GM18519 (cell line): ENCODE measurements at regions not wholly inside any gene's neighbourhood (a gene's known extent, or its start where the extent isn't known, plus 50 kb on each side); places are given as distances from the start of the nearest gene placed in this dataset.

ENCODE experiments used
- ATAC-seq: cut with Tn5 transposase; IDR thresholded peaks from one replicate; pipeline ENCODE4 v1.9.1; 2021; ENCODE audit warnings: mild to moderate bottlenecking, moderate library complexity; ENCODE audit not compliant: unreplicated experiment, low FRiP score

- ATAC-seq: no peak
Measured at GRCh38 chr10:125555267-125555666, 127.7 kb downstream of the TEX36 start.

- no peak for ATAC-seq
Measured at GRCh38 chr10:125554753-125555152, 128.2 kb downstream of the TEX36 start.

- no peak for ATAC-seq
Measured at GRCh38 chr10:125554016-125554703, 128.8 kb downstream of the TEX36 start.

GRCh38 chr10:125553091-125553490 is 129.9 kb downstream of the TEX36 start:
- ATAC-seq: no peak

GRCh38 chr10:125551247-125551646 is 131.7 kb downstream of the TEX36 start:
- no peak for ATAC-seq

- ATAC-seq: no peak
Measured at GRCh38 chr10:125550362-125550761, 132.6 kb downstream of the TEX36 start.

GRCh38 chr10:125549653-125550052 is 133.3 kb downstream of the TEX36 start:
- no peak for ATAC-seq

GRCh38 chr10:125548878-125549277 is 134.1 kb downstream of the TEX36 start:
- no peak for ATAC-seq

- ATAC-seq: no peak
Measured at GRCh38 chr10:125548356-125548755, 134.6 kb downstream of the TEX36 start.

GRCh38 chr10:125547010-125547650 is 135.8 kb downstream of the TEX36 start:
- no peak for ATAC-seq

GRCh38 chr10:125543796-125544195 is 139.2 kb downstream of the TEX36 start:
- no peak for ATAC-seq

- no peak for ATAC-seq
Measured at GRCh38 chr10:125538947-125539731, 143.8 kb downstream of the TEX36 start.

- no peak for ATAC-seq
Measured at GRCh38 chr10:125536236-125536635, 146.7 kb downstream of the TEX36 start.

GRCh38 chr10:125535559-125535958 is 147.4 kb downstream of the TEX36 start:
- no peak for ATAC-seq

GRCh38 chr10:125534515-125534914 is 148.4 kb downstream of the TEX36 start:
- ATAC-seq: no peak

GRCh38 chr10:125533866-125534265 is 149.1 kb downstream of the TEX36 start:
- ATAC-seq: no peak

- no peak for ATAC-seq
Measured at GRCh38 chr10:125531465-125531864, 151.5 kb downstream of the TEX36 start.

- no peak for ATAC-seq
Measured at GRCh38 chr10:125523347-125523746, 159.6 kb downstream of the TEX36 start.

- peak; percentile 94 for ATAC-seq
Measured at GRCh38 chr10:125521721-125522680, 161.0 kb downstream of the TEX36 start.

GRCh38 chr10:125520968-125521367 is 162.0 kb downstream of the TEX36 start:
- no peak for ATAC-seq
